Adrenal gland (tissue), 9 donors: ENCODE measurements at regions not wholly inside any gene's neighbourhood (a gene's known extent, or its start where the extent isn't known, plus 50 kb on each side); places are given as distances from the start of the nearest gene placed in this dataset.

Experiments used
- DNase-seq, 7 donors: peaks; one replicate each; pipeline ENCODE4 v3.0.0-alpha.2; 2019 to 2020
- H3K27ac ChIP-seq, 5 donors: fragments of 200-600 bp; sonication (generic) in 4 of 5; 1 replicate in 3 of 5; 2 replicates in 2 of 5; pipeline versions ENCODE4 v1.5.1 to v1.8.0; 2016 to 2020; ENCODE audit warnings: mild to moderate bottlenecking in 1 of 5
- H3K27me3 ChIP-seq: fragments of 200-600 bp; 2 replicates; pipeline ENCODE4 v1.8.0; 2021
- H3K36me3 ChIP-seq, 2 donors: fragments of 200-600 bp; replicated peaks in 1 of 2; 1 replicate in 1 of 2; 2 replicates in 1 of 2; pipeline versions ENCODE4 v1.5.1 to v1.8.0; 2018 to 2022
- H3K4me1 ChIP-seq, 2 donors: fragments of 200-600 bp; replicated peaks in 1 of 2; 1 replicate in 1 of 2; 2 replicates in 1 of 2; pipeline versions ENCODE4 v1.5.1 to v1.8.0; 2018 to 2021
- H3K4me3 ChIP-seq, 4 donors: fragments of 200-600 bp; sonication (generic) in 3 of 4; one replicate each; pipeline ENCODE4 v1.5.1; 2016 to 2018
- H3K9me3 ChIP-seq, 3 donors: fragments of 200-600 bp; sonication (generic) in 1 of 3; replicated peaks in 1 of 3; 1 replicate in 2 of 3; 2 replicates in 1 of 3; pipeline versions ENCODE4 v1.5.1 to v1.8.0; 2016 to 2021
- CTCF ChIP-seq, 6 experiments: fragments of 450-650 bp in 4 of 6; fragments of 200-600 bp in 2 of 6; sonication (generic) in 1 of 6; IDR thresholded peaks; 1 replicate in 5 of 6; 2 replicates in 1 of 6; pipeline versions ENCODE4 v1.5.1 to v1.8.0; 2016 to 2021; ENCODE audit warnings: antibody characterized with exemption in 6 of 6, mild to moderate bottlenecking in 2 of 6, moderate library complexity in 1 of 6
- POLR2A ChIP-seq, 2 donors: fragments of 450-650 bp; IDR thresholded peaks; one replicate each; pipeline ENCODE4 v1.6.1; 2017; ENCODE audit warnings: antibody characterized with exemption in 2 of 2, mild to moderate bottlenecking in 2 of 2, moderate library complexity in 1 of 2
- WGBS, 4 donors: extraction: QIAGEN DNeasy Blood & Tissue Kit in 2 of 4; methylation state at CpG; one replicate each; pipeline versions ENCODE4 v1.1.5 to v1.1.7; 2013 to 2017; 5-methylcytosine and 5-hydroxymethylcytosine counted together
- intact Hi-C, 2 donors: fragments of 100-400 bp; cut with DNase I; formaldehyde crosslinking; loops; one replicate each; pipeline versions ENCODE4 v1.14.1 to v1.15.0; 2022 to 2023
- donor health status: healthy with polysubstance abuse.
- donor health status: Bipolar disorder and iron deficiency.
- donor health status: DM: yes; HTN: yes; CAD: no.
- donor health status: DM: no; HTN: no; CAD: no.
- donor health status: DM: no; HTN: no; CAD: no.

GRCh38 chr18:8952174-8952573 lies 150.3 kb upstream of the NDUFV2 start:
- no peak for TF ChIP-seq POLR2A (IDR thresholded peaks at IDR 0.05)
- TF ChIP-seq CTCF (IDR thresholded peaks at IDR 0.05): no peak
- Histone ChIP-seq H3K4me1 (no peaks in the 10 kb centered on the region), H3K9me3 (no peaks in the 10 kb centered on the region), H3K27me3 (no peaks in the 10 kb centered on the region), H3K4me3 (no peak overlapping the region), H3K27ac (no peak overlapping the region), H3K36me3 (no peaks in the 10 kb centered on the region)
- no peak for DNase-seq
- intact Hi-C loops: no loop called here
- 75 to 89% (median 82%) methylated on average over 4 to 5 of the region's 5 CpGs for WGBS, 4 donors

DNA sequence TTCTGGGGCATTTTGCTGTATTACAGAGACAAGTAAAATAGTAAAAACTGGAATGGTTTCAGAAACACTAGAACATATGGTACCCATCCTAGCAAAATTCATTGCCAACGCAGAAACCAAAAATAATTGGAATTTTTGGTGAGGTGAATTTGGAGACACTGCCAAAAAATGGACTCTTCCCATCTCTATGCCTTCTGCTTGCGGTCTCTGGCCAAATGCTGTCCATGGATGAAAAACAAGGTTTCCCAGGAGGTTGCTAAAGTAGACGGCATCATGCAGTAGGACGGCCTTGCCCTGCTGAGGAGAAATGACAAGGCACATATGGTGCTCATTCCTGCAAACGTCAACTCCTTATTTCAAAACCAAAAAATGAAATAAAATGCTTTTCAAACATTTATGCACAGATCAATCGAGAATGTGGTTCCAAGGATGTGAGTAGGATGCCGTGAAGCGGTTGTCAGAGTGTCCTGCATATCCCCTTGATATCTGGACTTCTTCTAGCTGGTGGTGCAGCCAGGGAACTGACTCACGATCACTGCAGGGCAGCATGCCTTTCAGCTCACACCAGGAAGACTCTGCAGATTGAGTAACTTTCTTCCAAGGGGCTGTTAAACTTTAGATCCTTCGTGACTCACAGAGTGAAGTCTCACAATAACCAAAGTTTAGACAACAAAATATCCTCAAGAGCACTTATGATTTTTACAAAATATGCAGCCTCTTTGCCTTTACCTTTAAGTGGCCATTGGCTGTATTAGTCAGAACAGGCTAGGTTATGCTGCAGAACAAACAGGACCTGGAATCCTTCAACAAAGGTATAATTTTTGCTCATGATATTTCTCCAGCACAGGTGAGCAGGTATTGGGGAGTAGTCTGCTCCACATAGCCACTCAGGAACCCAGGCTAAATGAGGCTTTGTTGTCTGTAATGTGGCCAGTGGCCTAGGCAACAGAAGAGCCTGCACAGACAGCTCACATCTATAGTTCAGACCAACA lies 149.4 kb upstream of the NDUFV2 start:
- WGBS, 4 donors: 68 to 76% (median 75%) methylated on average over 10 of the region's 10 CpGs
- no peak for TF ChIP-seq CTCF (IDR thresholded peaks at IDR 0.05)
- TF ChIP-seq POLR2A (IDR thresholded peaks at IDR 0.05): no peak
- Histone ChIP-seq H3K4me1 (no peaks in the 10 kb centered on the region), H3K27me3 (no peaks in the 10 kb centered on the region), H3K9me3 (no peaks in the 10 kb centered on the region), H3K4me3 (no peak overlapping the region), H3K27ac (no peak overlapping the region), H3K36me3 (no peaks in the 10 kb centered on the region)
- intact Hi-C loops: no loop called here
- DNase-seq: no peak

- Histone ChIP-seq H3K36me3 (no peaks in the 10 kb centered on the region), H3K27ac (no peak overlapping the region), H3K9me3 (no peaks in the 10 kb centered on the region), H3K4me1 (no peaks in the 10 kb centered on the region), H3K4me3 (no peak overlapping the region), H3K27me3 (no peaks in the 10 kb centered on the region)
- TF ChIP-seq CTCF (IDR thresholded peaks at IDR 0.05) (no peak), POLR2A (IDR thresholded peaks at IDR 0.05) (no peak)
- intact Hi-C loops: no loop called here
- DNase-seq: no peak
Observed at GRCh38 chr18:8957731-8958130, 144.8 kb upstream of the NDUFV2 start.

- WGBS, 4 donors: 64 to 72% (median 67%) methylated on average over 3 of the region's 3 CpGs
- Histone ChIP-seq H3K4me1 (no peaks in the 10 kb centered on the region), H3K9me3 (no peaks in the 10 kb centered on the region), H3K36me3 (no peaks in the 10 kb centered on the region), H3K4me3 (no peak overlapping the region), H3K27me3 (no peaks in the 10 kb centered on the region), H3K27ac (no peak overlapping the region)
- no peak for DNase-seq
- intact Hi-C loops: no loop called here
- no peak for TF ChIP-seq CTCF (IDR thresholded peaks at IDR 0.05)
- TF ChIP-seq POLR2A (IDR thresholded peaks at IDR 0.05): no peak
Observed at GRCh38 chr18:8958660-8959059, 143.8 kb upstream of the NDUFV2 start.
